Stimulated activated CD8-positive, alpha-beta memory T cell treated with anti-CD3 and anti-CD28 coated beads, Interleukin-7, amount 100 ng/mL, for 1 hour (primary cell): ENCODE measurements at regions not wholly inside any gene's neighbourhood (a gene's known extent, or its start where the extent isn't known, plus 50 kb on each side); places are given as distances from the start of the nearest gene placed in this dataset.

Experiments
- DNase-seq, 2 donors: peaks; one replicate each; pipeline ENCODE4 v3.0.0-alpha.2; 2020; ENCODE audit warnings: low read depth in 2 of 2

GRCh38 chr3:102747611-102748010, 312.8 kb downstream of the ZPLD1 start:
- DNase-seq, result no peak

DNA sequence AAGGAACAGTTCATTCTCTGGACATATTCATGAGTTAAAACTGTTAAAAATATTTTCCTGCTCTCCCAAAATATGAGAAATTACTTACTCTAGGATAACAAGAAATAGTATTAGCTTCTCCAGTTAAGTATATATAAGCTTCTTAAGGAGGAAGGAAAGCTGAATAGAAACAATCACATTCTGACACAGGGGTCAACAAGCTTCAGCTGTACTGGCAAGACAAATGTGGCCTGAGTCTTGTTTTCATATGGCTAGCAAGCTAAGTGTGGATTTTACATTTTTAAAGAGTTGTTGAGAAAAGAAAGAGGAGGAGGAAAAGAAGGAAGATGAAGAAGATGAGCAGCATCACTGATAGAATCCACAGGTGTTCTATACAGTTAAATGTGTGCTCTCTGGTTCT, 313.8 kb downstream of the ZPLD1 start:
- no peak for DNase-seq

DNA sequence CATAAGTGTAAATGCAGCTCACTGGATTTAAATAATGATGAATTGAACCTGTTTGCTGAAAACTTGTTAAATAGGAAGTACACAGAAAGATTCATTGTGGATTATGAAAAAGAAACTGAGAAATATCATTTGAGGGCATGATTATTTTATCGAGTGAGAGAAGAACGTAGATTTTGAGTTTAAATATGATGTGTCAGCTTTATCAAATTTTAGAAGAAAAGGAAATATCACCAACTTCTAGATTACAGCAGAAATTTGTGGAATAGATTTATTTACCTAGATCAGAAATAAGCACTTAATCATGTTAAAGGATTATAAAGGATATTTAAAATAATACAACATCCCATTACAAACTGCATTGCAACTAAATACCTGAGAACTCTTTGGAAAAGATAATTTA, 315.5 kb downstream of the ZPLD1 start:
- DNase-seq, result no peak

DNA sequence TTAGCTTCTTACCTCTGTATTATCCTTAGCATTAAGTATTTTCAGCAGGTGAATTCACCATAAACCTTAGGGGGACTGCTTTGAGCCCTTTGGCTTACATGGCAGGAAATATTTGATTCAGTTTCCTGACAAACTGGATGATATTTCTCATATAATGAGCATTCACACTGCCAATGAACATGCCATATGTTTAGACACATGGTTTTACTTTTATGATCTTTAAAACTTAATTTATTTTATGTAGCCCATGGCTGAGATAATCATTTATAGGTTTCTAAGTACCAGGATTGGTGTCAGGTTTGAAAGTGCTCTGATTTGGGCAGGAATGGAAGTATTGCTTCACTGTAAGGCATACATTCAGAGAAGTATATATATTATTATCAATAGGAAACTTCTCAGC, 319.1 kb downstream of the ZPLD1 start:
- DNase-seq, result no peak

DNA sequence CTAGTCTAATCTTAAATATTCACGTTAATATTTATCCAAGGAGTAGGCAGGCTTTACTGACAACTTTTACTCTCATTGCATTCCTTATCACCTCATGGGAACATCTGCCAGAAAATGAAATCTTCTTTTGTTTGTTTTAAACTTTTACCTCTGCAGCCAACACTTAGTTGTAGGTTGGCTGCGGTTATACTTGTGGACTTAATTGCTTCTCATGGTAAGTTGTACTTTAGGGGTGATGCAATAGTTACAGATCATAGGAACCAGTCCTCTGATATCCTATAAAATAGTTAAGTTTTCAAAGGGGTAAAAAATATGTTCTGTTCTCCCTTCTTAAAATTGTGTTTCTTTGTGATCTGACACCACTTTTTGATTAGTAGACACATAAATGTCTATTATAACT, 321.9 kb downstream of the ZPLD1 start:
- no peak for DNase-seq

- DNase-seq, result no peak
Measured at GRCh38 chr3:102757950-102758349, 323.1 kb downstream of the ZPLD1 start.

DNA sequence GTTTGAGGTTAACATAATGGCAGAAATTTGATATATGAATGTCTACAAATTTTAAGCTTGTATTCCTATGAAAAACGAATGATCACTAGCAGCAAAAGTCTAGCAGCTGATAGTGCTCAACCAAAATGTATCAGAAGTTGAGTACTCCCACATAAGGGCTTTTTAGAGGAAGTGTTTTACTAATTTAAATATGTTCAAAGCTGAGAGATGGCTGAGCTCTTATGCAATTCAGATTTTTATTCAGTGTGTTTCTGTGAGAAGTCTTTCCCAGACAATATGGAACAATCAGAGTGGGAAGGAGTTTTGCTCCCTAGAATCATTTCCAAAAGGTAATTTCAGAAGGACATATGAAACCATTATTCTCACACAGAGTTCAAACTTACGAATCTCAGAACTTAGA, 327.0 kb downstream of the ZPLD1 start:
- no peak for DNase-seq

DNA sequence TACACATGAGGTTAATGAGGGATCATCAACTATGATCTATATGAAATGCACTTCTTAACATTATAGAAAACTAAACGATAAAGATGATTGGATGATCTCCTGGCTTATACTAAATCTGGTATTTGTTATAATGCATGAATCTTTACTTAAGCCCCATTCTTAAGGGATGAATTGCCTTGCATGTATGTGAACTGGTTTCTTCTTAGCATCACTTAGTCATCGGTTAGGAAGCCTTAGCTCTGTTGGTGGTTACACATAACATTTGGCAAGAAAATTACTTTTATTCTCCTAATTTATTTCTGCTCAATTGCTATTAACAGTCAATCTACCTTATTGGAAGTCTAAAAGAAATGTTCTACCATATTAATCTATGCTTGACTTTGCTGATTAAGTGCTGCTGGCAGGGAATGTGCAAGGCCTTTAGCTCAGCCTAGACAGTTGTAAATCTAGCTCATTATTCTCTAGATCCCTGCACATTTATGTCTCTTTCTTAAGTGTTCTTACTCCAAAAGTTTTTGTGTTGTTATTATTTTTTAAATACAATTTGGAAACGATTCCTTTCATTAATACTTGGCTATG, 356.0 kb downstream of the ZPLD1 start:
- DNase-seq, result no peak

DNA sequence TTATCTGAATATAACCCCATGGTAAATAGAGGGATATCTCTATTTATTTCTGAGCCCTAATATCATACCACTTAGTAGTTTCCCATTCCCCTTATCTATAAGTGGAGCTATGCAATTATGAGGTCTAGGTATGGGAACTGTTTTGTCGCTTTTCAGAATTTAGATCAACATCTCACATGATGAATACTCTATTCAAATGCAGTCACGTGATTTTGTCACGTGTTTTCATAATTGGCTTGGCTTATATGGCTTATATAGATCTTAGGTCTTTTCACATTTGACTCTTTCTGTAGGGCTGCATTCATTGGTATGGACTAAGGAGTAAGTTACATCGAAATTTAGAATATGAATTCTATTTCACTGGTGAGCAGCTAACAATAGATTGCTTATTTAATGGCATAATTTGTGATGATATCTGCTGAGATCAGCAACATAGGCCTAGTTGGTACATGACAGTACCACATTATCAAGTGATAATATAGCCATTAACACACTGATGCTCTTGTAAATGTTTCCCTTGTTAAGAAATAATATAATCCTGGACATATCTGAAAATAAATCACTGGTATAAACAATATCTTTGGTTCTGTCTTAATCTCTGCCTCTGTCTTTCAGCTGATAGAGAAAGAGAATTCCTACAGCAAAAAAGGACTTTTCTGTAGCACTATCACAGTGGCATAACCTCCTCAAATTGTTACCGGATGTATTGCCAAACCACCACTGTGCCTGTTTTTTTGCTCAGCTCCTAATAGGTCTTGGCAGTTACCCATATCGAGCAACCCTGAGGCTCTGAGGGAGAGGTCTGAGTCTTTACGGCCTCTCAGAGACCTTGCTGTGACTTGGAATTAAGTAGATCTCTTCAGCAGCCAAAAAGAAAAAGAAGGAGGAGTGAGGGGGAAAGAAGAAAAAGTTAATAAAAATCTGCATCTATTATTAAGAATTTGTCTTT, 357.1 kb downstream of the ZPLD1 start:
- no peak for DNase-seq

- DNase-seq, result no peak
Measured at GRCh38 chr3:102796804-102797203, 362.0 kb downstream of the ZPLD1 start.

DNA sequence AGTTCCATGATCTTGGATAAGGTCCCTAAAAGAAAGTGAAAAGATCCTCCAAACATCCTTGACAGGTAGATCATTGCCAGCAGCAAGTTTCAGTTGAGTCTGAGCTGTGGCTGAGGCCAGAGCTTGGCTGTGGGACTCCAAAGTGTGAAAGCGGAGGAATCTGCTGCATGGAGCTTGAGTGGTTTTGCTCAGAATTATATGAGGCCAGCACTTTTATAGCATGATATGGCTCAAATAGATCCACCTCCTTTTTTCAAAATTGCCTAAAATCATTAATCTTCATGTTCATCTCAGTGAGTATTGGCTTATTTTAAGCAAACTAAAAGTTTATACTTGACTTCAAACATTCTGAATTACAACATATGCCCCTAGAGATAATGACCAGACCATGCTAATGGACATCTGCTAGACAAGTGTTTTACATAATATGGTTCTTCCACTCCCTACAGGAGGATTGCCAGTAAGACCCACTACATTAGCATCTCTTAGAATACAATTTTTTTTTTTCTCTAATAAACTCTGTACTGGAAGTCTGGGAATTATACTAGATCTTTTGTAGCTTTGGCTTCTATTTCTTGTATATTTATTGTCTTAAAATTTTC, 368.1 kb downstream of the ZPLD1 start:
- DNase-seq, result no peak

DNA sequence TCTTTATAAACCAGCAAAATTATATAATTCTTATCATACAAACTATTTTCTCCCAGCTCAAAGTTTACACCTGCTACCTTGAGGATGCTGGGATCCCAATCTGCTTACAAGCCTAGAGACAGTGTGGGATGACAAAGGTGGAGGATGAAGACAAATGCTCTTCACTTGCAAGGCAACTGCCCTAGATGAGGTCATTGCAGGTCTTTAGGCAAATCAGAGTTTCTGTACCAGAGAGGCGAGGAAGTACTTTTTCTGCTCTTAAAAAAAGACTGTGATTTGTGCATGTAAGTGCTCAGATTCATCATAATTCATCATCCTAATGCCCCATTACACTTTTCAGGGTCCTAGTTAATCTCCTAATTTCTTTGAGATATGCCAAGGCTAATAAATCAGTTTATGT, 376.1 kb downstream of the ZPLD1 start:
- no peak for DNase-seq

GRCh38 chr3:102826636-102827035, 391.8 kb downstream of the ZPLD1 start:
- DNase-seq, result no peak

DNA sequence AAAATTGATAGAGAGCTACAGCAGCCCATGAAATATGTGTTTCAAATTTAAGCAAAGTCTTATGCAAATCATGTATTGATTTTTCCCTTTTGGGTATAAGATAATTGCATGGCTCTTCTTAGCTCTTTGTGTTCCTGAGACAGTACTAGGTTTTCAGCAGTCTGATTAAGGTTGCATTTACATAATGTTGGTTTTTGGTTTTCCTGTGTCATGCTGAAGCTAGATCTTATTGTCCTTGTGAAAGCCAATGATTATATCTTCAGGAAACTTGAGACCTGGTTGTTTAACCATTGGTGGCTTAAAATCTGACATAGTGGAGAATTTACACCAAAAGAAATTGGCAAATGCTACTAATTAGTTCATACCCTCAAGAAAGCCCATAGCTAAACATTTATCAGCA, 392.6 kb downstream of the ZPLD1 start:
- no peak for DNase-seq

DNA sequence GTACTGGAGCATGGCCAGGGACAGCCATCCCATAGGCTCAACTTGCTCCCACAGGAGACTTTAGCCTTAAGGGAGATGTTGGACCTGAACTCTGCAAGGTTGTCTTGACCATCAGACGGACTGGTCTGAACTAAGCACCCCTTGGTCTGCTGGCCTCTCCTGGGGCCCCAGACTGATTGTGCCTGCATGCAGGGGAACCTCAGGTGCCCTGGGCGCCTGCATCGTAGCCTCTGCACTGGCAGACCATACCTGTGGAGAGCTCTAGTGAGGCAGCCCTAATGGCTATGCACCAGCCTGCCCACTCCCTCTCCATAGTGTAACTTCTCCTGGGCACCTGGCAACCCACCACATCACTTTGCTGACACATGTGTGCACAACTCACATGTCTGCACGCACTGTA, 395.6 kb downstream of the ZPLD1 start:
- no peak for DNase-seq

- no peak for DNase-seq
Measured at GRCh38 chr3:102841866-102842265, 407.1 kb downstream of the ZPLD1 start.

- no peak for DNase-seq
Measured at GRCh38 chr3:102866845-102867244, 432.0 kb downstream of the ZPLD1 start.

- no peak for DNase-seq
Measured at GRCh38 chr3:102883515-102883914, 448.7 kb downstream of the ZPLD1 start.

DNA sequence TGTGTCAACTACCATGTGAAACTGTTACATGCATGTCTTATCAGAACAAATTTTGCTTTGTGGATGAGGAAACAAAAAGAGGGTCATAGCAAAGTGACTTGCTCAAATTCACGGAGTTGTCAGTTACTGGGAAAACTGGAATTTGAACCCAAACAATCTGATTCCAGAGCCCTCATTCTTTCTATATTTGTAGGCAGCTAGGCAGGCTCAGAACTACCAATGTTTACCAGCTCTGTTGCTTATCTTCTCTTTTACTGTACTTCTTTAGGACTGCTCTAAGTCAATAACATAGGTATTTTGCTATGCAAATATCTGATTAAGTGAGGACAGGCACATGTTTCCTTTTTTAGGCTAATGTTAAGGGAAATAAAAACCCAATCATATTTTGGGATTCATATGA, 450.5 kb downstream of the ZPLD1 start:
- DNase-seq, result no peak

DNA sequence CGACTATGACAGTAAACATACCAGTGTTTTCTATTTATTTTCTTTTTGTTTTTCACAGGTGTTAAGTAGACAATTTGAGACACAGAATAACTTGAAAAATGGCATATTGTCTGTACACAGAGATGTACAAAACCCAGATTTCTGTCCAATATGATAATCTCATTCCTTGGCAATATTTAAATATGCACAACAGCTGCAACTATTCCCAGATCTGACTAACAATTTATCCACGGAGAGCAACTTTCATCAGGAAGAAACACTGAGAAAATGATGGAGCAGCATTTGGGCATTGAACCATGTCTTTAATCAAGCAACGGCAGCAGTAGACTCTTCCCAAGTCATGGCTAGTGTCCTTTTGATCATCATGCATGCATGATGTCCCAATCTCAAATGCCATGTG, 452.6 kb downstream of the ZPLD1 start:
- DNase-seq, result no peak

GRCh38 chr3:102896851-102897621, 462.2 kb downstream of the ZPLD1 start:
- DNase-seq, result no peak

- DNase-seq, result no peak
Measured at GRCh38 chr3:102904629-102905028, 469.8 kb downstream of the ZPLD1 start.
